Loucy (cell line): ENCODE measurements at regions not wholly inside any gene's neighbourhood (a gene's known extent, or its start where the extent isn't known, plus 50 kb on each side); places are given as distances from the start of the nearest gene placed in this dataset.

Experiments
- CTCF ChIP-seq: fragments of 200-600 bp; sonication (generic); conservative IDR thresholded peaks from 2 replicates; pipeline ENCODE4 v1.5.1; 2014; ENCODE audit warnings: mild to moderate bottlenecking, antibody characterized with exemption, low read length
- EZH2phosphoT487 ChIP-seq: fragments of 200-600 bp; IDR thresholded peaks from 2 replicates; pipeline ENCODE4 v1.6.1; 2018; ENCODE audit warnings: antibody characterized with exemption, mild to moderate bottlenecking, moderate library complexity, borderline replicate concordance

DNA sequence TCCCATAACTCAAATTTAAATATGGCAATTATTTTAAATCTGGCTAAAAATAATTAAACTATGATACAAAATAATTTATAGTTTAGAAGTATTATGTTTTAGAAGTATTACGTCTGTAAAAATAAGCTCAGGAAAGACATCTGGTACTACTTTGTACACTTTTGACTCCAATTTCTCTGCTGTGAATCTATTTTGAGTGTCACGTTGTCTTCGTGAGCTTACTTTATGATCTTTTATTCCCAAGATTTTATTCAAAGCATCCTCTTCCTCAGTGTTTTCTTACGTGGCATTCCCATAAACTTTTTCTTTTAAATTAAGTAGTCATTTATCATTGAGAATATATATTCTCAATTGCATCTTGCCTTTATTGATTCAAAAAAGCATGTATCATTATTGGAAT lies 223.3 kb upstream of the KCNJ16 start:
- TF ChIP-seq CTCF (no peak), EZH2phosphoT487 (no peak)
